Spleen (tissue), 11 donors: ENCODE measurements at regions not wholly inside any gene's neighbourhood (a gene's known extent, or its start where the extent isn't known, plus 50 kb on each side); places are given as distances from the start of the nearest gene placed in this dataset.

Experiments
- DNase-seq: peaks from one replicate; pipeline ENCODE4 v3.0.0-alpha.2; 2020
- H3K27ac ChIP-seq, 8 donors: fragments of 200-600 bp; sonication (generic) in 7 of 8; 1 replicate in 4 of 8; 2 replicates in 4 of 8; pipeline versions ENCODE4 v1.5.0 to v1.8.0; 2016 to 2021; ENCODE audit warnings: inconsistent platforms in 4 of 8, mild to moderate bottlenecking in 4 of 8, moderate library complexity in 1 of 8
- H3K27me3 ChIP-seq, 7 donors: fragments of 200-600 bp; sonication (generic) in 6 of 7; replicated peaks in 1 of 7; 1 replicate in 4 of 7; 2 replicates in 3 of 7; pipeline versions ENCODE4 v1.5.0 to v1.8.0; 2016 to 2021; ENCODE audit warnings: inconsistent platforms in 3 of 7, mild to moderate bottlenecking in 1 of 7
- H3K36me3 ChIP-seq, 6 donors: fragments of 200-600 bp; sonication (generic) in 5 of 6; 1 replicate in 4 of 6; 2 replicates in 2 of 6; pipeline versions ENCODE4 v1.5.0 to v1.8.0; 2016 to 2021; ENCODE audit warnings: inconsistent platforms in 2 of 6
- H3K4me1 ChIP-seq, 6 donors: fragments of 200-600 bp; sonication (generic) in 5 of 6; 1 replicate in 3 of 6; 2 replicates in 3 of 6; pipeline versions ENCODE4 v1.5.0 to v1.8.0; 2016 to 2021; ENCODE audit warnings: inconsistent platforms in 3 of 6
- H3K4me3 ChIP-seq, 8 donors: fragments of 200-600 bp; sonication (generic) in 7 of 8; 1 replicate in 4 of 8; 2 replicates in 4 of 8; pipeline versions ENCODE4 v1.5.0 to v1.8.0; 2016 to 2021; ENCODE audit warnings: inconsistent platforms in 4 of 8, mild to moderate bottlenecking in 4 of 8, moderate library complexity in 2 of 8
- H3K9me3 ChIP-seq, 8 donors: fragments of 200-600 bp; sonication (generic) in 7 of 8; 1 replicate in 4 of 8; 2 replicates in 4 of 8; pipeline versions ENCODE4 v1.5.0 to v1.8.0; 2016 to 2021; ENCODE audit warnings: inconsistent platforms in 4 of 8
- CTCF ChIP-seq, 11 experiments: fragments of 200-600 bp in 7 of 11; fragments of 450-650 bp in 4 of 11; sonication (generic) in 4 of 11; IDR thresholded peaks in 8 of 11; conservative IDR thresholded peaks in 3 of 11; 1 replicate in 7 of 11; 2 replicates in 4 of 11; pipeline versions ENCODE4 v1.4.0 to v1.8.0; 2016 to 2021; ENCODE audit warnings: antibody characterized with exemption in 11 of 11, inconsistent platforms in 4 of 11, mild to moderate bottlenecking in 1 of 11
- POLR2A ChIP-seq, 3 donors: fragments of 450-650 bp; IDR thresholded peaks; one replicate each; pipeline ENCODE4 v1.5.1; 2017; ENCODE audit warnings: antibody characterized with exemption in 3 of 3, mild to moderate bottlenecking in 1 of 3
- POLR2AphosphoS5 ChIP-seq, 3 donors: sonication (generic); formaldehyde crosslinking; IDR thresholded peaks; one replicate each; pipeline ENCODE4 v1.5.1; 2017; ENCODE audit warnings: antibody characterized with exemption in 3 of 3
- WGBS, 5 donors: extraction: QIAGEN DNeasy Blood & Tissue Kit in 3 of 5; methylation state at CpG; one replicate each; pipeline versions ENCODE4 v1.1.5 to v1.1.7; 2013 to 2018; 5-methylcytosine and 5-hydroxymethylcytosine counted together
- intact Hi-C: fragments of 100-400 bp; cut with DNase I; formaldehyde crosslinking; loops from one replicate; pipeline ENCODE4 v1.15.0; 2023; ENCODE audit warnings: low total_unique reads
- donor health status: healthy with polysubstance abuse.
- donor health status: DM: no; HTN: no; CAD: no; lungs with moderate emphysema.
- donor health status: DM: no; HTN: no; CAD: no.
- donor health status: Bipolar disorder and iron deficiency.
- donor health status: healthy.
- donor health status: DM: no; HTN: no; CAD: no.
- donor health status: DM: yes; HTN: yes; CAD: no.

DNA sequence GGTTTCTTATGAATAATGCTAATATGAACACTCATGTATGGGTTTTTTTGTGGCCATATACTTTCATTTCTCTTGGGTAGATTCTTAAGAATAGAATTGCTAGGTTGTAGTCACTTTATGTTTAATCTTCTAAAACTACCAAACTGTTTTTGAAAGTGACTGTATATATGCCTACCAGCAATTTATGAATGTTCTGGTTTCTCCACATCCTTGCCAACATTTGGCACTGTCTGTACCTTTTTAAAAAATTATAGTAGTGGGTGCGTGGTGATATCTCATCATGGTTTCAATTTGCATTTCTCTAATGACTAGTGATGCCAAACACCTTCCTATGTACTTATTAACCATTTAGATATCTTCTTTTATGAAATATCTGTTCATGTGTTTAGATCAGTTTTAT lies 110.6 kb upstream of the RIOK3 start:
- H3K4me3 ChIP-seq, result no peak overlapping the region
- H3K9me3 ChIP-seq, result no peaks in the 10 kb centered on the region
- intact Hi-C loops, result no loop called here
- 64 to 83% (median 74%) methylated on average over 1 of the region's 1 CpG for WGBS, 5 donors
- DNase-seq, result no peak
- H3K4me1 ChIP-seq, result no peaks in the 10 kb centered on the region
- H3K27ac ChIP-seq, result no peak overlapping the region
- TF ChIP-seq POLR2AphosphoS5 (IDR thresholded peaks at IDR 0.05) (no peak), POLR2A (IDR thresholded peaks at IDR 0.05) (no peak), CTCF (IDR thresholded peaks at IDR 0.05 in 8 of 11, conservative IDR thresholded peaks at IDR 0.05 in 3 of 11) (no peak)
- no peaks in the 10 kb centered on the region for H3K27me3 ChIP-seq
- H3K36me3 ChIP-seq, result peaks cover 0 to 5% (median 0%) of the 10 kb centered on the region in 6 donors

- H3K27ac ChIP-seq, result no peak overlapping the region
- no peak for TF ChIP-seq CTCF (IDR thresholded peaks at IDR 0.05 in 8 of 11, conservative IDR thresholded peaks at IDR 0.05 in 3 of 11)
These were observed 102.9 kb upstream of the RIOK3 start for GRCh38 chr18:23350188-23350587.

GRCh38 chr18:23351521-23351920 lies 101.6 kb upstream of the RIOK3 start:
- Histone ChIP-seq H3K4me1 (peaks cover 0 to 18% (median 10%) of the 10 kb centered on the region in 6 donors), H3K36me3 (peaks cover 0 to 44% (median 8%) of the 10 kb centered on the region in 6 donors), H3K27ac (no peak overlapping the region), H3K27me3 (no peaks in the 10 kb centered on the region), H3K9me3 (peaks cover 0 to 12% (median 0%) of the 10 kb centered on the region in 8 donors), H3K4me3 (no peak overlapping the region)
- intact Hi-C loops, result no loop called here
- TF ChIP-seq POLR2A (IDR thresholded peaks at IDR 0.05) (no peak), CTCF (IDR thresholded peaks at IDR 0.05 in 8 of 11, conservative IDR thresholded peaks at IDR 0.05 in 3 of 11) (no peak), POLR2AphosphoS5 (IDR thresholded peaks at IDR 0.05) (no peak)
- DNase-seq, result no peak
- 52 to 84% (median 75%) methylated on average over 4 of the region's 4 CpGs for WGBS, 5 donors

More at GRCh38 chr18:23350188-23350587, 102.9 kb upstream of the RIOK3 start:
- Histone ChIP-seq H3K4me1 (peaks cover 0 to 8% (median 2%) of the 10 kb centered on the region in 6 donors), H3K4me3 (no peak overlapping the region), H3K27me3 (no peaks in the 10 kb centered on the region), H3K9me3 (peaks cover 0 to 12% (median 0%) of the 10 kb centered on the region in 8 donors), H3K36me3 (peaks cover 0 to 38% (median 6%) of the 10 kb centered on the region in 6 donors)
- no peak for DNase-seq
- 91 to 98% (median 97%) methylated on average over 2 of the region's 2 CpGs for WGBS, 5 donors
- intact Hi-C loops, result no loop called here

DNA sequence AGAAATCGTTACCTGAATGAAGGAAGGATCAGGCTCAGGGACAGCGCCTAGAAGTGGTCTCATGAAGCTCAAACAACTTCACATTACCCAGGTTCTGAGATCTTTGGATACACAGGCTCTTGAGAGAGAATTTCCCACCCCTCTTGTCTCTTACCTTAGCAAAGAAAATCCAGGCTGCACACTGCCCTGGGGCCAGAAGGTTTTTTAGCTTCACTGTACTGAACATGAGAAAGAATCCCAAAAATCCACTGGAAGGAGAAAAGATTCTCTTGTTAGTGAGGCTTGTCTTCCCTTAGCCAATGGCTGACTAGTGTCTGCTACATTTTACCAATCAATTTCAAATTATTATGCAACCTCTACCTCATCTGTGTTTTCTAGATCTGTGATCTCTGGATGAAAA lies 101.0 kb upstream of the RIOK3 start:
- Histone ChIP-seq H3K4me3 (no peak overlapping the region), H3K27ac (no peak overlapping the region), H3K36me3 (peaks cover 0 to 44% (median 8%) of the 10 kb centered on the region in 6 donors), H3K9me3 (peaks cover 0 to 12% (median 0%) of the 10 kb centered on the region in 8 donors), H3K4me1 (peaks cover 0 to 23% (median 15%) of the 10 kb centered on the region in 6 donors), H3K27me3 (no peaks in the 10 kb centered on the region)
- TF ChIP-seq POLR2AphosphoS5 (IDR thresholded peaks at IDR 0.05) (no peak), POLR2A (IDR thresholded peaks at IDR 0.05) (no peak), CTCF (IDR thresholded peaks at IDR 0.05 in 8 of 11, conservative IDR thresholded peaks at IDR 0.05 in 3 of 11) (no peak)
- DNase-seq, result no peak
- intact Hi-C loops, result no loop called here
- WGBS, 5 donors, result 88 to 97% (median 92%) methylated on average over 2 of the region's 2 CpGs
